ENCODE measurements at regions not wholly inside any gene's neighbourhood (a gene's known extent, or its start where the extent isn't known, plus 50 kb on each side); places are given as distances from the start of the nearest gene placed in this dataset.
"Not testable (repeated sequence)": the region's sequence is repeated elsewhere in the genome, so short reads cannot be mapped to it uniquely, and the experiment has no call there.

- Histone ChIP-seq H3K27ac (no peak overlapping the region), H3K27me3 (no peaks in the 10 kb centered on the region), H3K4me3 (no peak overlapping the region), H3K4me1 (no peaks in the 10 kb centered on the region), H3K36me3 (no peaks in the 10 kb centered on the region), H3K9me3 (no peaks in the 10 kb centered on the region)
- TF ChIP-seq POLR2A (IDR thresholded peaks at IDR 0.05) = no peak
- TF ChIP-seq, protein P1, sequence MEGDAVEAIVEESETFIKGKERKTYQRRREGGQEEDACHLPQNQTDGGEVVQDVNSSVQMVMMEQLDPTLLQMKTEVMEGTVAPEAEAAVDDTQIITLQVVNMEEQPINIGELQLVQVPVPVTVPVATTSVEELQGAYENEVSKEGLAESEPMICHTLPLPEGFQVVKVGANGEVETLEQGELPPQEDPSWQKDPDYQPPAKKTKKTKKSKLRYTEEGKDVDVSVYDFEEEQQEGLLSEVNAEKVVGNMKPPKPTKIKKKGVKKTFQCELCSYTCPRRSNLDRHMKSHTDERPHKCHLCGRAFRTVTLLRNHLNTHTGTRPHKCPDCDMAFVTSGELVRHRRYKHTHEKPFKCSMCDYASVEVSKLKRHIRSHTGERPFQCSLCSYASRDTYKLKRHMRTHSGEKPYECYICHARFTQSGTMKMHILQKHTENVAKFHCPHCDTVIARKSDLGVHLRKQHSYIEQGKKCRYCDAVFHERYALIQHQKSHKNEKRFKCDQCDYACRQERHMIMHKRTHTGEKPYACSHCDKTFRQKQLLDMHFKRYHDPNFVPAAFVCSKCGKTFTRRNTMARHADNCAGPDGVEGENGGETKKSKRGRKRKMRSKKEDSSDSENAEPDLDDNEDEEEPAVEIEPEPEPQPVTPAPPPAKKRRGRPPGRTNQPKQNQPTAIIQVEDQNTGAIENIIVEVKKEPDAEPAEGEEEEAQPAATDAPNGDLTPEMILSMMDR (IDR thresholded peaks at IDR 0.05) = no peak
- WGBS (ENCODE audit: insufficient coverage, low coverage, low lambda C conversion rate, missing lambda C conversion rate) = 75% methylated on average over 3 of the region's 3 CpGs
- DNase-seq (no peak), ATAC-seq (no peak)
- intact Hi-C loops (cut with DNase I) = no loop called here
These were observed 108.4 kb upstream of the UNC5B start for GRCh38 chr10:71103961-71104360.

- H3K27me3 ChIP-seq; intact Hi-C loops (cut with DNase I); H3K27ac ChIP-seq; DNase-seq; H3K4me3 ChIP-seq; ATAC-seq; H3K9me3 ChIP-seq; H3K36me3 ChIP-seq; H3K4me1 ChIP-seq: not testable (repeated sequence)
- 65% methylated on average over 4 of the region's 4 CpGs for WGBS (ENCODE audit: insufficient coverage, low coverage, low lambda C conversion rate, missing lambda C conversion rate)
These were observed 106.2 kb upstream of the UNC5B start for GRCh38 chr10:71106151-71106550.

DNA sequence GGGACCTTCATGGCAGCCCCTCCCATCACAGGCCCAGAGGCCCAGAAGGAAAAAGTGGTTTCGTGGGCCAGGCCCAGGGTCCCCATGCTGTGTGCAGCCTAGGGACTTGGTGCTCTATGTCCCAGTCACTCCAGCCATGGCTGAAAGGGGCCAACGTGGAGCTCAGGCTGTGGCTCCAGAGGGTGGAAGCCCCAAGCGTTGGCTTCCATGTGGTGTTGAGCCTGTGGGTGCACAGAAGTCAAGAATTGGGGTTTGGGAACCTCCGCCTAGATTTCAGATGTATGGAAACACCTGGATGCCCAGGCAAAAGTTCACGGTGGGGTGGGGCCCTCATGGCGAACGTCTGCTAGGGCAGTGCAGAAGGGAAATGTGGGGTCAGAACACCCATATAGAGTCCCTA lies 105.3 kb upstream of the UNC5B start:
- intact Hi-C loops (cut with DNase I); DNase-seq; ATAC-seq; H3K27ac ChIP-seq; H3K4me1 ChIP-seq; H3K9me3 ChIP-seq; H3K4me3 ChIP-seq; H3K36me3 ChIP-seq; H3K27me3 ChIP-seq: not testable (repeated sequence)
- 80% methylated on average over 5 of the region's 7 CpGs for WGBS (ENCODE audit: insufficient coverage, low coverage, low lambda C conversion rate, missing lambda C conversion rate)

GRCh38 chr10:71108042-71108441 lies 104.3 kb upstream of the UNC5B start:
- H3K4me1 ChIP-seq; H3K9me3 ChIP-seq; DNase-seq; H3K4me3 ChIP-seq; H3K36me3 ChIP-seq; H3K27ac ChIP-seq; H3K27me3 ChIP-seq; intact Hi-C loops (cut with DNase I); ATAC-seq: not testable (repeated sequence)
- WGBS (ENCODE audit: insufficient coverage, low coverage, low lambda C conversion rate, missing lambda C conversion rate) = 50% methylated on average over 1 of the region's 1 CpG

DNA sequence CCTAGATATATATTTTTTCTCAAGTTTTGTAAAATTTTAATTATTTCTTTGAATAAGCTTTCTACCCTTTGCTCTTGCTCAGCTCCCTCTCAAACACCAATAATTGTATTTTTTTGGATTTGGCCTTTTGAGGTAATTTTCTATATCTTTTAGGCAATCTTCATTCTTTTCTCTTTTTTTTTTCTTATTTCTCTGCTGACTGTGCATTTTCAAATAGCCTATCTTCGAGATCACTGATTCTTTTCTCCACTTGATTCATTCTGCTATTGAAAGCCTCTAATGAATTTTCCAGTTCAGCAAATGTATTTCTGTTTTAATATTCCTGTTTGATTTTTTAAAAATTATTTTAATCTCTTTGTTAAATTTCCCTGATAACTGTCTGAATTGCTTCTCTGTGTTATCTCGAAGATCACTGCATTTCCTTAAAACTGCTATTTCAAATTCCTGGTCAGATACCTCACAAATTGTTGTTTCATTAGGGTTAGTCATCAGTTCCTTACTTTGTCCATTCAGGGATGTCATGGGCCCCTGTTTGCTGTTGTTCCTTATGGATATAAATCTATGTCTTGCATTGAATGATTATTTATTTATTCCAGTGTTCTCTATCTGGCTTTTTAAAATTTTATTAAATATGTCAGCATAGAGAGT lies 100.1 kb upstream of the UNC5B start:
- TF ChIP-seq POLR2A (IDR thresholded peaks at IDR 0.05) = no peak
- TF ChIP-seq, protein P1 (IDR thresholded peaks at IDR 0.05) = no peak
- Histone ChIP-seq H3K27ac (no peak overlapping the region), H3K4me1 (no peaks in the 10 kb centered on the region), H3K27me3 (no peaks in the 10 kb centered on the region), H3K36me3 (no peaks in the 10 kb centered on the region), H3K4me3 (no peak overlapping the region), H3K9me3 (no peaks in the 10 kb centered on the region)
- intact Hi-C loops (cut with DNase I) = no loop called here
- 18% methylated on average over 2 of the region's 2 CpGs for WGBS (ENCODE audit: insufficient coverage, low coverage, low lambda C conversion rate, missing lambda C conversion rate)
- no peak for DNase-seq
- no peak for ATAC-seq

- H3K36me3 ChIP-seq = no peaks in the 10 kb centered on the region
- ATAC-seq = no peak
- H3K9me3 ChIP-seq = no peaks in the 10 kb centered on the region
- no CpG with 5 or more reads among the region's 1 CpG for WGBS (ENCODE audit: insufficient coverage, low coverage, low lambda C conversion rate, missing lambda C conversion rate)
- no peak overlapping the region for H3K27ac ChIP-seq
- no peak for DNase-seq
- TF ChIP-seq, protein P1 (IDR thresholded peaks at IDR 0.05) = no peak
- no peak for TF ChIP-seq POLR2A (IDR thresholded peaks at IDR 0.05)
- H3K4me1 ChIP-seq = no peaks in the 10 kb centered on the region
- intact Hi-C loops (cut with DNase I) = no loop called here
- H3K27me3 ChIP-seq = no peaks in the 10 kb centered on the region
- H3K4me3 ChIP-seq = no peak overlapping the region
These were observed 95.9 kb upstream of the UNC5B start for GRCh38 chr10:71116426-71116825.

DNA sequence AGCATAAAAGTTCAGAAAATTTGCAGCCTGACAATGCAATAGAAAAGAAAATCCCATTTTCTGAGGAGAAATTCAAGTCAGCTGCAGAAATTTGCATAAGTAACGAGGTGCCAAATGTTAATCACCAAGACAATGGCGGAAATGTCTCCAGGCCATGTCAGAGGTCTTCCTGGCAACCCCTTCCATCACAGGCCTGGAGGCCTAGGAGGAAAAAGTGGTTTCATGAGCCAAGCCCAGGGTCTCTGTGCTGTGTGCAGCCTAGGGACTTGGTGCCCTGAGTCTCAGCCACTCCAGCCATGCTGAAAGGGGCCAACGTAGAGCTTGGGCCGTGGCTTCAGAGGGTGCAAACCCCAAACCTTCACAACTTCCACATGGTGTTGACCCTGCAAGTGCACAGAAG lies 94.8 kb upstream of the UNC5B start:
- DNase-seq; intact Hi-C loops (cut with DNase I); H3K27me3 ChIP-seq; H3K9me3 ChIP-seq; H3K4me3 ChIP-seq; ATAC-seq; H3K27ac ChIP-seq; H3K4me1 ChIP-seq; H3K36me3 ChIP-seq: not testable (repeated sequence)
- WGBS (ENCODE audit: insufficient coverage, low coverage, low lambda C conversion rate, missing lambda C conversion rate) = 15% methylated on average over 2 of the region's 4 CpGs

Measured in right lobe of liver (tissue), 6 donors.